RWPE1 (cell line): ENCODE measurements at regions not wholly inside any gene's neighbourhood (a gene's known extent, or its start where the extent isn't known, plus 50 kb on each side); places are given as distances from the start of the nearest gene placed in this dataset.

Source experiments
- CTCF ChIA-PET: fragments of 350-600 bp; sonication (Branson Sonifier 250); formaldehyde crosslinking; extraction: SDS; loops from one replicate; lab custom pipeline; 2021; lab: Yijun Ruan, JAX
- POLR2A ChIA-PET: fragments of 400-600 bp; formaldehyde crosslinking; extraction: SDS; loops from one replicate; lab custom pipeline; 2020; ENCODE audit warnings: antibody characterized with exemption; ENCODE audit not compliant: low non-redundant PET; lab: Yijun Ruan, JAX
- DNase-seq: peaks from one replicate; pipeline ENCODE4 v3.0.0; 2012; ENCODE audit warnings: low spot score
- H3K27ac ChIP-seq: fragments of 450-650 bp; 2 replicates; pipeline ENCODE4 v1.5.1; 2017
- TF ChIP-seq, protein P1 (sequence below): fragments of 450-650 bp; conservative IDR thresholded peaks from 2 replicates; pipeline ENCODE4 v1.5.1; 2017; ENCODE audit warnings: low read depth, mild to moderate bottlenecking

DNA sequence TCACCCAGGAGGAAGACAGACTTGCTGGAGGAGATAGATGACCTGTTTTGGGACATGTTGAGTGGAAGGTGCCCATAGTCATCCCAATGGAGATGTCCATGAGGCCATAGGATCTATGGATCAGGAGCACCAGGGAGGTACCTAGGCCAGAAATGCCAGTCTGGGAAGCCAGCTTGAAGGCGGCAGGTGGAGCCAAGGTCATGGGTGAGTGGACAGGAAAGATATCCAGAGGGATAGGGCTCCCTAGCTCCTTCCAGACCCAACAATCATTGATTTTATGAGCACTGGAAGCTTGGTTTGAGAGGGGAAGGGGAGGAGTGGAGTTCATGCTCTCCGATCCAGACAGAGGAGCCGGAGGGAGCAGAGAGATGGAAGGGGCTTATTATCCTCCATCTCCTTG is 252.6 kb downstream of the CDK5RAP2 start:
- ChIA-PET CTCF (no interaction called here), POLR2A (no interaction called here)
- no peak overlapping the region for H3K27ac ChIP-seq
- DNase-seq = no peak
- TF ChIP-seq, protein P1, sequence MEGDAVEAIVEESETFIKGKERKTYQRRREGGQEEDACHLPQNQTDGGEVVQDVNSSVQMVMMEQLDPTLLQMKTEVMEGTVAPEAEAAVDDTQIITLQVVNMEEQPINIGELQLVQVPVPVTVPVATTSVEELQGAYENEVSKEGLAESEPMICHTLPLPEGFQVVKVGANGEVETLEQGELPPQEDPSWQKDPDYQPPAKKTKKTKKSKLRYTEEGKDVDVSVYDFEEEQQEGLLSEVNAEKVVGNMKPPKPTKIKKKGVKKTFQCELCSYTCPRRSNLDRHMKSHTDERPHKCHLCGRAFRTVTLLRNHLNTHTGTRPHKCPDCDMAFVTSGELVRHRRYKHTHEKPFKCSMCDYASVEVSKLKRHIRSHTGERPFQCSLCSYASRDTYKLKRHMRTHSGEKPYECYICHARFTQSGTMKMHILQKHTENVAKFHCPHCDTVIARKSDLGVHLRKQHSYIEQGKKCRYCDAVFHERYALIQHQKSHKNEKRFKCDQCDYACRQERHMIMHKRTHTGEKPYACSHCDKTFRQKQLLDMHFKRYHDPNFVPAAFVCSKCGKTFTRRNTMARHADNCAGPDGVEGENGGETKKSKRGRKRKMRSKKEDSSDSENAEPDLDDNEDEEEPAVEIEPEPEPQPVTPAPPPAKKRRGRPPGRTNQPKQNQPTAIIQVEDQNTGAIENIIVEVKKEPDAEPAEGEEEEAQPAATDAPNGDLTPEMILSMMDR = no peak

DNA sequence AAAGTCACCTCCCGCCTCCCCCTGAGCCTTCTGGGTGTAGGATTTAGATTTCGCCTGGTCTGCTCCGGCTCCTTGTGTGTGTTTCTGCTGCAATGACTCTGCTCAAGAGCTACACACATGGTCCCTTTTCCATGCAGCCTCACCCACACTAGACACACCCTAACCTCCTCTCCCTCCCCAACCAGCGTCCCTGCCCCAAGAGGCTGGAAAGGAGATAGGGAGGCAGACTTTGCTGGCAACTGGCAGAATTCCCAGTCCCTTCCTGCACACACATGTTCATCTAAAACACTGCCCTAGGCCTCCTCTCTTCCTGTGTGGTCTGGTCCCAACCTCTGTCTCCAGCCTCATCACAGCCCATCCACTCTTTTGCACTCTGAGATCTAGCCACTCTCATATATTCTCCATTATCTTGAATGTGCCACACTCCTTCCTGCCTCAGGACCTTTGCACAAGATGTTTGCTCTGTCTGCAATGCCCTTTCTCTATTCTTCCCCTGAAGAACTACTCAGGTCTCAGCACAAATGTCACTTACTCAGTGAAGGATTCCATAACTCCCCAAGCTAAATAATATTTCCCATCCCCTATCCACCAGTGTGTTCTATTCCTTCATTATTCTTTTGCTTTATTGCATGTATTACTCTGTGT is 253.8 kb downstream of the CDK5RAP2 start:
- DNase-seq = no peak
- TF ChIP-seq, protein P1 = no peak
- ChIA-PET POLR2A (no interaction called here), CTCF (no interaction called here)
- no peak overlapping the region for H3K27ac ChIP-seq

DNA sequence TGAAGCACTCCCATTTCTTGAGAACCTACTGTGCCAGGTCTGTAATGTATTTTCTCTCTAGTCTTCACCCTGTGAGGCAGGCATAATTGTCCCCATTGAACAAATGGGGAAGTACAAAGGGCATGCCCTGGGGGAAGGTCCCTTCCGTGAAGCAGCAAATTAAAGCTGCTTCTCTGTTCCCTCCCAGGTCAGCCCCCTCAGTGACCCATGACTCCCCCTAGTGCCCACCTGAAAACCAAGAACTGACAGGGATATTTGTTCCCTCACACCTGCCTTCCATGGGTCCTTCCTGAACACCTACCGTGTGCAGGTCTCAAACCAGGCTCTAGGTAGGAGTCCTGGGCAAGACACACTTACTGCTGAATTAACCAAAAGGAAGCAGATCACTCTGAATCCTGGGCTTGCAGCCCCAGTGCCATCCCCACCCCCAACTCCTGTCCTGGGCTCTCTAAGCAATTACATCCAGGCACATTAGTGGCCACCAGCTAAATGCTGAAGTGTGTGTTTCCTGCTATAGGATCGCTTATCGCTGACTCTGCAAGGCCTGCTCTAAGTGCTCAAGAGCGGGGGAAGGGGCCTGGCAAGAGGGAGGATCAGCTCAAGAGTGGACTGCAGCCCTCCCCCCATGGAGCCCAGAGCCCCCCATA is 254.8 kb downstream of the CDK5RAP2 start:
- ChIA-PET POLR2A (no interaction called here), CTCF (no interaction called here)
- DNase-seq = no peak
- TF ChIP-seq, protein P1 = no peak
- no peak overlapping the region for H3K27ac ChIP-seq

DNA sequence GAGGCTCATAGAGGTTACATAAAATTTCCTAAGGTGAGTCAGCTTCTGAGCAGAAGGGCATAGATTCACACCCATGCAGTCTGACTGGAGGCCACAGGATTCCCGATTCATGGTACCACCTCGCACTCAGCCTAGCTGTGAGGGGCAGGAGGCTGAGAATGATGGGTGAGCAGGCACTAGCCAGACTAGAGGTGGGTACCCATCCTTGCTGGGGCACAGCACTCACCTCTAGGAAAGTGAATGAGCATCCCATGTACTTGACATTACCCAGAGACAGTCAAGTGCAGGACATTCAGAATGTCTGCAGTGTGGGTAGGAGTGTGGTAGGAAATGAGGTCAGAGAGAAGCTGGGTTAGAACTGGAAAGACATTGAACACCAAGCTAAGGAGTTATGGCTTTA is 255.5 kb downstream of the CDK5RAP2 start:
- CTCF ChIA-PET = no interaction called here
- POLR2A ChIA-PET = no interaction called here
- H3K27ac ChIP-seq = no peak overlapping the region
- TF ChIP-seq, protein P1 = no peak
- no peak for DNase-seq

DNA sequence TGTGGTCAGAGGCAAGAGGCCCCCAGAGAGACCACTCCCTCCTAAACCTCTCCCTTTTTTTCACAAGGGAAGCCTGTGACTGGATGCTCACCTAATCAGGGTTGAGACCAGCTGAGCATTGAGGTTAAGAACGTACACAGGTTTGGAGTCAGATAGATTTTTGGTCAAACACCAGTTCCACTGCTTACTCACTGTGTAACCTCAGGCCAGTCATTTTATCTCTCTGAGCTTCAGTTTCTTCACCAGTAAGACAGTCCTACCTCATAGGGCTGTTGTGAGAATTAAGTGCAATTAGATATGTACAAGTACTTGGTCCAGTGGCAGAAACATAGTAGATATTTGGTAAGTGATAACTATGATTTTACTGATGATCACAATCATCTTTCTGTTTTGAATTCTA is 256.8 kb downstream of the CDK5RAP2 start:
- no peak overlapping the region for H3K27ac ChIP-seq
- DNase-seq = no peak
- TF ChIP-seq, protein P1 = no peak
- ChIA-PET POLR2A (no interaction called here), CTCF (interaction anchor here (0.6 kb wide), 1 partner anchor 40 kb away, joined by 3 read pairs; no protein-coding TSS in a partner anchor)

DNA sequence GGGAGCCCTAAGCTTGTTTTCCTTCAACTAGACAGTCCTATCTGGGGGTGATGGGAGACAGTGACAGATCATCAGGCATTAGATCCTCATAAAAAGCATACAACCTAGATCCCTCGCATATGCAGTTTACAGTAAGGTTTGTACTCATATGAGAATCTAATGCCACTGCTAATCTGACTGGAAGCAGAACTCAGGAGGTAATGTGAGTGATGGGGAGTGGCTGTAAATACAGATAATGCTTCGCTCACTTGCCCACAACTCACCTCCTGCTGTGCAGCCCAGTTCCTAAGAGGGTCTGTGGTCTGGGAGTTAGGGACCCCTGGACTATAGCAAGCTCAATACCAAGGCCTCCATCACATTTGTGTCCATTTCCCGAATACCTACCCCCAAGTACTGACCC is 260.5 kb downstream of the CDK5RAP2 start:
- ChIA-PET POLR2A (no interaction called here), CTCF (no interaction called here)
- TF ChIP-seq, protein P1 = no peak
- DNase-seq = no peak
- H3K27ac ChIP-seq = no peak overlapping the region
